Type B pancreatic cell (in vitro differentiated cells): ENCODE measurements at regions not wholly inside any gene's neighbourhood (a gene's known extent, or its start where the extent isn't known, plus 50 kb on each side); places are given as distances from the start of the nearest gene placed in this dataset.

Experiments used
- DNase-seq: peaks from one replicate; pipeline ENCODE4 v3.0.0; 2021; ENCODE audit warnings: mixed read lengths; ENCODE audit not compliant: unreplicated experiment; ENCODE audit errors: extremely low spot score
- H3K27ac Mint-ChIP-seq: 2 replicates; pipeline ENCODE4 v1.8.0; 2021; ENCODE audit warnings: mild to moderate bottlenecking, mixed read lengths
- H3K27me3 Mint-ChIP-seq: 2 replicates; pipeline ENCODE4 v1.8.0; 2021; ENCODE audit warnings: mixed read lengths
- H3K36me3 Mint-ChIP-seq: 2 replicates; pipeline ENCODE4 v1.8.0; 2021; ENCODE audit warnings: mixed read lengths
- H3K4me1 Mint-ChIP-seq: one replicate; pipeline ENCODE4 v1.8.0; 2021; ENCODE audit warnings: mixed read lengths; ENCODE audit not compliant: unreplicated experiment
- H3K4me3 Mint-ChIP-seq: 2 replicates; pipeline ENCODE4 v1.8.0; 2021; ENCODE audit warnings: mild to moderate bottlenecking, mixed read lengths
- H3K9me3 Mint-ChIP-seq: 2 replicates; pipeline ENCODE4 v1.8.0; 2021; ENCODE audit warnings: mixed read lengths
- TF ChIP-seq, protein P1 (sequence below): fragments of 200-600 bp; sonication (generic); conservative IDR thresholded peaks from 2 replicates; pipeline ENCODE4 v1.5.0; 2021; ENCODE audit warnings: antibody characterized with exemption, mild to moderate bottlenecking

DNA sequence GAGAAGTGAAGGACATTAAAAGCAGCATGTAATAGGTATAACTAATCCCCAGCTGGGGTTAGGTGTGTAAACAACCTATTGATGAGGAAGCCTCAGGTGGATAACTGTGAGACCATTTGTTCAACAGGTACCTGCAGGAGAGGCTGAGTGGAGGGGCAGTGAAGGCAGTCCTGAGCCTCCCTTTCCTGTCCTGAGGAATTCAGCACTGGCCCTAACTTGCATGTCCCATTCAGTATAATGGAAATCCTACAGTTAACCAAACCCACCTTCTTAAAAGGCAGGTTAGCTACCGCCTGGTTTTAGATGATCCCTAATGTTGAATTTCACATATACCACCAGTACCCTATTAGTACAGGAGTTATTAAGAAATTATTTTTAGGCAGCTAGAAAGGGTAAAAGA lies 225.9 kb upstream of the GOT2 start:
- Mint-ChIP-seq H3K9me3 (no peaks in the 10 kb centered on the region), H3K4me3 (no peak overlapping the region), H3K27me3 (no peaks in the 10 kb centered on the region), H3K4me1 (no peaks in the 10 kb centered on the region), H3K27ac (no peak overlapping the region), H3K36me3 (no peaks in the 10 kb centered on the region)
- TF ChIP-seq, protein P1, sequence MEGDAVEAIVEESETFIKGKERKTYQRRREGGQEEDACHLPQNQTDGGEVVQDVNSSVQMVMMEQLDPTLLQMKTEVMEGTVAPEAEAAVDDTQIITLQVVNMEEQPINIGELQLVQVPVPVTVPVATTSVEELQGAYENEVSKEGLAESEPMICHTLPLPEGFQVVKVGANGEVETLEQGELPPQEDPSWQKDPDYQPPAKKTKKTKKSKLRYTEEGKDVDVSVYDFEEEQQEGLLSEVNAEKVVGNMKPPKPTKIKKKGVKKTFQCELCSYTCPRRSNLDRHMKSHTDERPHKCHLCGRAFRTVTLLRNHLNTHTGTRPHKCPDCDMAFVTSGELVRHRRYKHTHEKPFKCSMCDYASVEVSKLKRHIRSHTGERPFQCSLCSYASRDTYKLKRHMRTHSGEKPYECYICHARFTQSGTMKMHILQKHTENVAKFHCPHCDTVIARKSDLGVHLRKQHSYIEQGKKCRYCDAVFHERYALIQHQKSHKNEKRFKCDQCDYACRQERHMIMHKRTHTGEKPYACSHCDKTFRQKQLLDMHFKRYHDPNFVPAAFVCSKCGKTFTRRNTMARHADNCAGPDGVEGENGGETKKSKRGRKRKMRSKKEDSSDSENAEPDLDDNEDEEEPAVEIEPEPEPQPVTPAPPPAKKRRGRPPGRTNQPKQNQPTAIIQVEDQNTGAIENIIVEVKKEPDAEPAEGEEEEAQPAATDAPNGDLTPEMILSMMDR = no peak
- no peak for DNase-seq

DNA sequence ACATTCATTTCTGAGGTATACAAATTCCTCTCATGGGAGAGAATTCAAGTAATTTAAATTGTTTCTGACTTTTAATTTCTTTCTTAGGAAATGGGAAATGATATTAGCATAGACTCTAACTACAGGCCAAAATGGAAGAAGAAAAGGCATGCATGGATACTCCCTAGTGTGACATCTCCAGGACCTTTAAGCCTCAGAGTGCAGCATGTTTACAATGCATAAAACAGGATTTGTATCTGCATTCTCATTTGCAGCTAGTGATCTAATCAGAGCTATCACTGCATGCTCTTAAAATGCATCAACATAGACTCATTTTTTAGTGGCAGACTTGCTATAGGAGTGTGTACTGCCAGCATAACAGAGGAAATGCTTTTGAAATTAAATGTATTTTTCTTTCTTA lies 224.6 kb upstream of the GOT2 start:
- Mint-ChIP-seq H3K4me1 (no peaks in the 10 kb centered on the region), H3K4me3 (no peak overlapping the region), H3K9me3 (no peaks in the 10 kb centered on the region), H3K27ac (no peak overlapping the region), H3K27me3 (no peaks in the 10 kb centered on the region), H3K36me3 (no peaks in the 10 kb centered on the region)
- no peak for DNase-seq
- TF ChIP-seq, protein P1 = no peak

DNA sequence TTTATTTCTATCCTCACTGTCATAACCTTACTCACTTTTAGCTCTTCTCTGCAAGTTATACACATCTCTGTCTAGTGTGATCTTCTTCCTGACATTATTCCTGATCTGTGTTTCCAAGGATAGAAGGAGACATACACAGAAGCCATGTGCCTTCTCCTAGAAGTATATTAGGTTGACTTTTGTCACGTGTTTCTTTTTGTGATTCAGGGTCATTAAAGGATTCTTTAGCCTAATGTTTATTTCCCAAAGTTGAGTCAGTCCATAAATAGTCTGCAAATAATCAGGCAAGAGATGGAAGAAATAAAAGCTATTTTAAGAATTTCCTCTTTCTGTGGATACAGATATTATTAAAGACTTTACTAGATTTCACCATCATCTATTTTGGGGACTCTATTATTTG lies 214.1 kb upstream of the GOT2 start:
- H3K27me3 Mint-ChIP-seq = no peaks in the 10 kb centered on the region
- no peaks in the 10 kb centered on the region for H3K9me3 Mint-ChIP-seq
- no peak overlapping the region for H3K4me3 Mint-ChIP-seq
- DNase-seq = no peak
- no peaks in the 10 kb centered on the region for H3K4me1 Mint-ChIP-seq
- no peak overlapping the region for H3K27ac Mint-ChIP-seq
- no peaks in the 10 kb centered on the region for H3K36me3 Mint-ChIP-seq
- TF ChIP-seq, protein P1 = no peak

DNA sequence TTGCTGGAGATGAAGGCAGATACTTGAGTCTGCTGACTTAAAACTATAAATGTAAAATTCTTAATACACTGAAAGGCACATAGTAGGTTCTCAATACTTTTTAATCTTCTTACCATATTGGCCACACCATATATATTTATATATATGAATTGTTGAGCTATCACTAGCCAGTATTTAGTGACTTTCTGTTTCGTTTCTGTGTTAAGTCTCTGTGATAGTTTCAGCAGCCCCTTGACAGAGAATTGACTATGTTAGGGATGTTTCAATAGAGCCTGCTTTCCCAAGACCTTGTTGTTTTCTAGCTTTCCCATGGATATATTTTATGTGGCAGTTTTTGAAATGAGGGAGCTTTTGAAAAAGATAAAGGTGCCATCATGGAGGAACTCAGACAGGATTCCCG lies 206.5 kb upstream of the GOT2 start:
- no peak overlapping the region for H3K4me3 Mint-ChIP-seq
- no peak overlapping the region for H3K27ac Mint-ChIP-seq
- peaks cover 18% of the 10 kb centered on the region for H3K4me1 Mint-ChIP-seq
- H3K27me3 Mint-ChIP-seq = peaks cover 6% of the 10 kb centered on the region
- no peaks in the 10 kb centered on the region for H3K36me3 Mint-ChIP-seq
- no peak for DNase-seq
- no peaks in the 10 kb centered on the region for H3K9me3 Mint-ChIP-seq
- TF ChIP-seq, protein P1 = no peak

DNA sequence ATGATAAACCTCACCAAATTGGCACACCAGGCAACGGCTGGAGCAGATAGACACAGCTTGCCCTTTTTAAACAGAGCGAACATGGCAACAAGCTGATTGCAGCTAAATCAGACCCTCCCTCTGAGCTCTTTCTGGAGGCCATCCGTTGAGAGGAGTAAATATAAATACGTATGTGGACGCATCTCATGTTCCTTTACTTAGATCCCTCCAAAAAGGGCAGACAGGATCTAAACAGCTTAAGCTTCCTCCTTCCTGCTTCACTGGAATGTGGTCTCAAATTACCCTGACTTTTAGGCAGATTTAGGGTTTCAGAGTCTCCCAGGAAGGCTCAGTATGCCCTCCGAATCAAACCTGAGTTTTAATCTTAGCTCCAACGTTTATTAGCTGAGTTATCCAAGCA lies 204.7 kb upstream of the GOT2 start:
- TF ChIP-seq, protein P1 = no peak
- Mint-ChIP-seq H3K4me1 (peaks cover 18% of the 10 kb centered on the region), H3K4me3 (no peak overlapping the region), H3K27ac (no peak overlapping the region), H3K9me3 (peaks cover 8% of the 10 kb centered on the region), H3K27me3 (peaks cover 6% of the 10 kb centered on the region), H3K36me3 (no peaks in the 10 kb centered on the region)
- no peak for DNase-seq

DNA sequence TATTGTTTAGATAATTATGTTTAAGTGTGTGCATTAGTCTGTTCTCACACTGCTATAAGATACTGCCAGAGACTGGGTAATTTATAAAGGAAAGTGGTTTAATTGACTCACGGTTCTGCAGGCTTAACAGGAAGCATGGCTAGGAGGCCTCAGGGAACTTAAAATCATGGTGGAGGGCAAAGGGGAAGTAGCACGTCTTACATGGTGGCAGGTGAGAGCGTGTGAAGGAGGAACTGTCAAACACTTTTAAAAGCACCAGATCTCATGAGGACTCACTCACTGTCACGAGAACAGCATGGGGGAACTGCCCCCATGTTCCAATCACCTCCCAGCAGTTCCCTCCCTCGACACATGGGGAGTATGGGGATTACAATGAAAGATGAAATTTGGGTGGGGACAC lies 203.5 kb upstream of the GOT2 start:
- peaks cover 8% of the 10 kb centered on the region for H3K9me3 Mint-ChIP-seq
- TF ChIP-seq, protein P1 = no peak
- DNase-seq = no peak
- H3K36me3 Mint-ChIP-seq = no peaks in the 10 kb centered on the region
- no peak overlapping the region for H3K4me3 Mint-ChIP-seq
- H3K27ac Mint-ChIP-seq = no peak overlapping the region
- peaks cover 6% of the 10 kb centered on the region for H3K27me3 Mint-ChIP-seq
- peaks cover 18% of the 10 kb centered on the region for H3K4me1 Mint-ChIP-seq
